Activated naive CD8-positive, alpha-beta T cell treated with anti-CD3 and anti-CD28 coated beads, Interleukin-2, amount 10 ng/mL, durations not matched to agents 7 days and 5 days (primary cell): ENCODE measurements at regions not wholly inside any gene's neighbourhood (a gene's known extent, or its start where the extent isn't known, plus 50 kb on each side); places are given as distances from the start of the nearest gene placed in this dataset.
A peak's percentile ranks its signal among the peaks of the same experiment; 100 is the strongest.
"Not testable (repeated sequence)": the region's sequence is repeated elsewhere in the genome, so short reads cannot be mapped to it uniquely, and the experiment has no call there.

Experiments
- ATAC-seq: fragments of 150-1000 bp; cut with Tn5 transposase; one replicate; pipeline ENCODE4 v1.10.0; 2021; ENCODE audit warnings: low read depth, moderate library complexity
- POLR2A ChIA-PET: fragments of 350-600 bp; sonication (Branson Sonifier 250); formaldehyde crosslinking; loops from one replicate; lab custom pipeline; 2021; ENCODE audit warnings: antibody characterized with exemption; lab: Charles Lee
- DNase-seq: peaks from one replicate; pipeline ENCODE4 v3.0.0; 2021
- H3K27ac Mint-ChIP-seq: one replicate; pipeline ENCODE4 v1.8.0; 2022; ENCODE audit warnings: mild to moderate bottlenecking, mixed read lengths
- H3K27me3 Mint-ChIP-seq: one replicate; pipeline ENCODE4 v1.8.0; 2022; ENCODE audit warnings: mild to moderate bottlenecking, moderate library complexity, mixed read lengths
- H3K36me3 Mint-ChIP-seq: one replicate; pipeline ENCODE4 v1.8.0; 2021; ENCODE audit warnings: mild to moderate bottlenecking, mixed read lengths
- H3K4me1 Mint-ChIP-seq: one replicate; pipeline ENCODE4 v1.8.0; 2021; ENCODE audit warnings: mixed read lengths
- H3K4me3 Mint-ChIP-seq: one replicate; pipeline ENCODE4 v1.8.0; 2022; ENCODE audit warnings: mild to moderate bottlenecking, moderate library complexity, mixed read lengths
- H3K9me3 Mint-ChIP-seq: one replicate; pipeline ENCODE4 v1.8.0; 2021; ENCODE audit warnings: mixed read lengths

DNA sequence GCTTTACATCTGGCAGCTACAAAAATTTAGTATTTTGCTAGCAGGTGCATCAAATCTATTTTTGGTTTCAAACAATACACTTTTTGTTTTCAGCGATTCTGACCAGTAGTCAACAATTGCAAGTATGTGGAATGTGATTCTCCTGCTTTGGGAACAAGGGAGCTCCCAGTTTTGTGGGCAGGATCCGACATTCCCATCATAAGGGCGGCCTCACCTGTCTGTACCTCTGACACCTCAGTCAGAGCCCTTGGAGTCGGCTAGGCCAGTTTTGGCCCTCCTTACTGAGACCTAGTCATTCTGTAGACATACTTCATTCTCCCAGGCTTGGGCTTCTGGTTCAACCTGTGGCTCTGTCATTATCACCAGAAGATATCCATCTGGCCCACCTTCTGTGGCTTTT, 269.0 kb upstream of the PLGLB2 start:
- H3K9me3 Mint-ChIP-seq, DNase-seq, H3K27me3 Mint-ChIP-seq, ATAC-seq, H3K4me3 Mint-ChIP-seq, POLR2A ChIA-PET, H3K27ac Mint-ChIP-seq: not testable (repeated sequence)
- peaks cover 26% of the 10 kb centered on the region for H3K4me1 Mint-ChIP-seq
- peaks cover 14% of the 10 kb centered on the region for H3K36me3 Mint-ChIP-seq

DNA sequence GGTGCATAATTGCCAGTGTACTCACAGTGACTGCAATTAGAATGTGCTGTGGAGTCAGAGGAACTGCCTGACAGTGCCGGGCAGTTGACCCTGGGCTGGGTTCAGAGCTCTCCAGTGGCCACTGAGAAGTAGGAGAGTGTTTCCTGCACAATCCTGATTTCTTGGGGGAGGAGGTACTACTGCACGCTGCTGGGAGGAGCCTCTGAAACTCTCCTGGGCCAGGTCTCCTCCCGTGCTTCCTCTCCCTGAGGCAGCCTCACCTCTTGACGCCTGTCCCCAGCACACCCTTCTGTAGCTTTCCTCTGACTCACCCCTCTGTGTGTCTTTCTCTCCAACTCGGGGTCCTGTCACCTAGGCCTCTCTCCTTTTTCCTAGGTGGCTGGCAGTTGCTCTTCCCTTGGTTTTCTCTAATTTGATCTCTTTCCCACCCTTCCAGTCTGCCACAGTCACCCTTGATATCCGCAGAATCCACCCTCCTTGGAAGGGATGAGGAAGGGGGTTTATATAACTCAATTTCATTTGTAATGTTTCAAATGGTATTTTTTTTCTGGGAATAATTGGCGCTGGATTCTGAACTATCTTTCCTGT, 264.7 kb upstream of the PLGLB2 start:
- POLR2A ChIA-PET, H3K27me3 Mint-ChIP-seq, DNase-seq, H3K9me3 Mint-ChIP-seq, H3K36me3 Mint-ChIP-seq: not testable (repeated sequence)
- Mint-ChIP-seq H3K4me3 (peak overlapping the region; percentile 22), H3K4me1 (peaks cover 19% of the 10 kb centered on the region), H3K27ac (peak overlapping the region; percentile 67)
- peak; percentile 65 for ATAC-seq

DNA sequence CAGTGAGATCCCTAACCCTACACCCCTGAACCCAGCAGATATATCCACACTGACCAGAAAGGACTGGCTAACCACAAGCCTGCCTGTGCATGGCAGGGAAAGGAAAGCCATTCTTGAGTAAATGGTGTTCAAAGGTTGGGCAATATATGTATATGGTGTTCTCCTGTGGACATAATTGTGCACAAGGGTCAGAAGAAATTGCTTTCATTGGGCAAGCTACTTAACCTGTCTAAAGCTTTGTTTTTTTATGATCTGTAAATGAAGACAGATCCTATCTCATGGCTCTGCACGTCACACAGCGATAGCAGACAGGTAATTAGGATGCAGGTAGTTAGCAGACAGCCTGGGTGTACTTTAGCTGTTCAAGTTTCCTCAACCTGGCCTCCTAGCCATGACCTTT, 263.5 kb upstream of the PLGLB2 start:
- H3K27me3 Mint-ChIP-seq, DNase-seq, POLR2A ChIA-PET, ATAC-seq, H3K9me3 Mint-ChIP-seq, H3K4me3 Mint-ChIP-seq, H3K36me3 Mint-ChIP-seq: not testable (repeated sequence)
- peak overlapping the region; percentile 48 for H3K27ac Mint-ChIP-seq
- H3K4me1 Mint-ChIP-seq = peaks cover 19% of the 10 kb centered on the region

DNA sequence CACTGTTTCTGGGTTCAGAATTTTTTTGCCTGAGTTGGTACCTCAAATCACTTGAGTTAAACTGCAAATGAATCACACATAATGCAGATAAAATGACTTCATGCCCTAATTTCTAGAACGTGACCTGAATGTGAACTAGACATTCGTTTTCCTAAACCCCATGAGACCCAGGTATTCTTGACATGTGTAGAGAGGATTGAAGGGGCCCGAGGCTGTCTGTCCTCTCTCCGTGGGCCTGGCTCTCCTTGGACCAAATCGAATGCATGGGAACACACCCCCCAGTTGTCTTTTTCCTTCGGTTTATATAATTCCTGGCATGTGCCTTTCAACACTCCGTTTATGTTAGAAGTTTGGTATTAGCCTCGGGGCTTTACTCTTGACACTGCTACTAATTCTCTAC, 262.4 kb upstream of the PLGLB2 start:
- H3K4me3 Mint-ChIP-seq, H3K27me3 Mint-ChIP-seq, POLR2A ChIA-PET, H3K27ac Mint-ChIP-seq, DNase-seq, H3K36me3 Mint-ChIP-seq, ATAC-seq, H3K9me3 Mint-ChIP-seq: not testable (repeated sequence)
- peaks cover 15% of the 10 kb centered on the region for H3K4me1 Mint-ChIP-seq

DNA sequence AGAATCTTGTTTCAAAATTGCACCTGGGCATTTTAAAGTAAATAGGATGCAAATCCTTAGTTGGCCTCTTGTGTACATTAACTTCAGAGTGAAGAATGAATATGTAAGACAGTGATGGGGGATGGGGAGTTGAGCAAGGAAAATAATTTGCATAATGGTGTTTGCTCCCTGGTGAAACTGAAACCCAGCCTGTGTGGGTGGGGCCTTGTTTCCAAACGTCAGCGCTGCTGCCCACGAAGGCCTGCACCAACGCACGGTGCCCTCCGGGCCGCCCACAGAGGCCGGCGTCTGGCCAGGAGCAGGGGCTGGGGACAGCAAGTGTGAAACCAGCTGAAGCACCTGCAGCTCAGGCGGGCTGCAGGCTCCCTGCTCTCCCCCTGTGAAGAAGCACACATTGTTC, 262.0 kb upstream of the PLGLB2 start:
- ATAC-seq = peak; percentile 89
- H3K27ac Mint-ChIP-seq, POLR2A ChIA-PET, H3K36me3 Mint-ChIP-seq, DNase-seq, H3K27me3 Mint-ChIP-seq, H3K9me3 Mint-ChIP-seq, H3K4me3 Mint-ChIP-seq: not testable (repeated sequence)
- peaks cover 15% of the 10 kb centered on the region for H3K4me1 Mint-ChIP-seq

DNA sequence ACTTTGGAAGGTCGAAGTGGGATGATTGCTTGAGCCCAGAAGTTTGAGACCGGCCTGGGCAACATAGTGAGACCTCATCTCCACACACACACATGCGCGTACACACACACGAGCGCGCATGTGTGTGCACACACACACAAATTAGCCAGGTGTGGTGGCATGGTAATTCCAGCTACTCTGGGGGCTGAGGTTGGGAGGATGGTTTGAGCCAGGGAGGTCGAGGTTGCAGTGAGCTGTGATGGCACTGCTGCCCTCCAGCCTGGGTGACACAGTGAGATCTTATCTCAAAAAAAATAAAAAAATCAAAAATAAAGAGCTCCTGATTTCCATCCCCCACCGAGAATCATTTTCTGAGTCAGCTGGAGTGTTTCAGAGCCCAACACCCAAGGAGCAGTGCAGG, 261.5 kb upstream of the PLGLB2 start:
- POLR2A ChIA-PET, H3K27me3 Mint-ChIP-seq, H3K9me3 Mint-ChIP-seq, H3K36me3 Mint-ChIP-seq: not testable (repeated sequence)
- H3K4me3 Mint-ChIP-seq = peak overlapping the region; percentile 57
- ATAC-seq = peak; percentile 9
- peak overlapping the region; percentile 87 for H3K27ac Mint-ChIP-seq
- H3K4me1 Mint-ChIP-seq = peaks cover 15% of the 10 kb centered on the region
- peak; percentile 44 for DNase-seq

DNA sequence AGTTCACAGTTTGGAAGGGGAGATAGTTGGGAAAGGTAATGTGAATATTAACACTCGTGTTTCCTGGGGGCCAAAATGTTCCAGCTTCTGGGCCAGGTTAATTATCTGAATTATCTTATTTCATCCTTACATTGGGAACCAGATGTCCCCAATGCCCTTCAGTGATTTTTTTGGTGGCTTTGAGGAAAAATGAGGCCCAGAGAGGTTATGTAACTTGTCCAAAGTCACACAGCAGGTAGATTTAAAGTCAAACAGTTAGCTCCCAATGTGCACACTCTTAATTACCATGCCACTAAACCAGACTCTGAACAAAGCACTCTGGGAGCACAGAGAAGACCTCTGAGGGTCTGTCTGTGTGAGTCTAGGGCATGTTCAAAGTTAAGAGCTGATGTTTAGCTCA, 259.9 kb upstream of the PLGLB2 start:
- H3K4me1 Mint-ChIP-seq, ATAC-seq, H3K36me3 Mint-ChIP-seq, DNase-seq, H3K27ac Mint-ChIP-seq, H3K4me3 Mint-ChIP-seq, POLR2A ChIA-PET, H3K9me3 Mint-ChIP-seq, H3K27me3 Mint-ChIP-seq: not testable (repeated sequence)

DNA sequence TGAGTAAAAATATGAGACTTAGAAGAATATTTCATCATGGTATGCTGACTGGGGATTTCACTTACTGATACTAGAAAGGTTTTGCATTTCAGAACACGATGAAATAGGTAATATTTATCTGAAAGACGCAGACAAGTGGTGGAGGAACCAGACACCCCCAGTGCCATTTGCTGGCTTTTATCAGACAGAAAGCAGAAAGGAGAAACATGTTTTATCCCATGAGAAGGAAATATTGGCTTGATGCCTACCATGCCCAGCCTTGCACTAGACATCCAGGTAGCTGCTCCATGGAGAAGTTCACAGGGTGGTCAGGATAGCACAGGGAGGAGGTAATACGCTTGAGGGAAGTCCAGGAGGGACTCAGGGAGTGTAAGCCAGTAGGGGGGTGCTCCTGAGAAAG, 258.9 kb upstream of the PLGLB2 start:
- H3K9me3 Mint-ChIP-seq, DNase-seq, ATAC-seq, POLR2A ChIA-PET, H3K4me3 Mint-ChIP-seq, H3K27me3 Mint-ChIP-seq, H3K36me3 Mint-ChIP-seq, H3K4me1 Mint-ChIP-seq, H3K27ac Mint-ChIP-seq: not testable (repeated sequence)

DNA sequence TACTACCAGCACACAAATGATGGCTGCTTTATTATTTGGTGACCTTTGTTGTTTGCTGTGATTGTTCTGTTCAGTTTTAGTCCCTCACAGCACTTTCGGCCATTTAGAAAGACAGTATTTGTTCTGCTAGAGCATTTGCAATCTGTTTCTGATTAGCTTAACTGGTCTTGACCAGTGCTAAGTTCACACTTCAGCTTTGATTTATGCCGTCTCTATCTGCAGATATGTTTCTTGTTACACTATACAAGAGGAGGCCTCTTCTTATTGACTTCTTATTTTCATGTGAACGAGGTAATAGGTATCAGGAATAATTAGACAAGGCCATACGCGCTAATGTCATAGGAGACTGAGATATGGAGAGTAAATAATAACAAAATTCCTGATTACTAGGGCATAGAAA, 253.0 kb upstream of the PLGLB2 start:
- ATAC-seq, H3K27ac Mint-ChIP-seq, H3K27me3 Mint-ChIP-seq, DNase-seq, H3K9me3 Mint-ChIP-seq, H3K4me1 Mint-ChIP-seq, H3K36me3 Mint-ChIP-seq, H3K4me3 Mint-ChIP-seq, POLR2A ChIA-PET: not testable (repeated sequence)

DNA sequence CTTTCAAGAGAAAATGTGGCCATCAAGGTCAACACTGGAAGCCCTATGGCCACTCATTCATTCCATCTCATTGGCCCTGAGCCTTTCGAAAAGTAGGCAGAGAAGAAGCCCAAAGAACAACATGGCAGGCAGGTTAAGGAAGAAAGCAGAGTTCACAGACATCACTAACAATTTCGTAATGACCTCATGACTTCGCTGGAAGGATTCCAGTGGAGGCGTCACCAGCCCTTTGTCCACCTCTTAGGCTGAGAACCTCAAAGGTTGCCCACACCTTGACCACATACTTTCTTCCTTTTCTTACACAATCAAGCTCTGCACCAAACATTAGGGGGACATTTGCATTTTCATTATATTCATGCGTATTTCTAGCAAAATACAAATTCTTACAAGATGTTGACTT, 252.4 kb upstream of the PLGLB2 start:
- H3K36me3 Mint-ChIP-seq, H3K9me3 Mint-ChIP-seq, H3K4me3 Mint-ChIP-seq, ATAC-seq, H3K27ac Mint-ChIP-seq, POLR2A ChIA-PET, H3K4me1 Mint-ChIP-seq, H3K27me3 Mint-ChIP-seq, DNase-seq: not testable (repeated sequence)

DNA sequence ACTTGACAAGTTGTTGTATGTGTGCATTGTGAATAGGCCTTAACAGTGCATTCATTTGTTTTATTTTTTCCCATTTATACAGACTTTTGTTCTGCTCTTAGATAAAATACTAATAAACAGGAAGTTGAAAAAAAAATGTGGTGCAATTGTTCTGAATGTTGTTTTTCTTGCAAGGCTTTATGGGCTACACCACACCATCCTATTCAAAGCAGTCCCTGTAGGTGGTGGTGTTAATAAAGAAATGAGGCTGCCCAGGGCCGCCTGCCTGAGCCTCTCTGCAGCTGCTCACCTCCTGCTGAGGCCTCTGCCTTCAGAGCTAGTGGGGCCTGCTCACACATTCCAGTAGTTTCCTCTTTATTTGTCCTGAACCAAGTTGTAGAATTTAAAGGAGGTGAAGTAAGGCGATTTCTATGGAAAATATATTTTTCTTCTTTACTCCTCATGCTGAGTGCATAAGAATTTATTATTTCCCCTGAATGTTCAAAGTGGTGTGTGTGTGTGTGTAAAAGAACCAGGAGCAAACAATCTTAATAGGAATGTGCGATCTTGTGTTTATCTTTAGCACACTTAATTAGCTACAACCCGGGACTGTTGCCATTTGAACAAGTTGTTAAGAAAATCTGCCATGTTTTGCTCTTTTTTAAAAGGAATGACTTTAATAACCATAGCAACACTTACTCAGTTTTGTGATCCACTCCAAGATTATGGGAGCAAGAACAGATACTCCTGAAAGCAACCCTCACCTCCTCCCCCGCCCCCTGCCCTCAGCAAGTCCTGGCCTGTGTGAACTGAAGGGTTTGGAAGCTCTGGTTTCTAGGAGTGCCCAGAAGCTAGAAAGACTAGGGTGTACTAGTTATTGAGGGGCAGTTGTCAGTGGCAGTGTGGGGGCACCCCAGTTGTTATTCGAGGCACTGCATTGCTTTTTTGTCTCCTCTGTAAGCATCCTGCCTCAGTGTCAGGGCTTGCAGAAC, 251.6 kb upstream of the PLGLB2 start:
- H3K36me3 Mint-ChIP-seq, H3K9me3 Mint-ChIP-seq, H3K27ac Mint-ChIP-seq, H3K4me1 Mint-ChIP-seq, DNase-seq, H3K4me3 Mint-ChIP-seq, H3K27me3 Mint-ChIP-seq, POLR2A ChIA-PET: not testable (repeated sequence)
- peak; percentile 88 for ATAC-seq

DNA sequence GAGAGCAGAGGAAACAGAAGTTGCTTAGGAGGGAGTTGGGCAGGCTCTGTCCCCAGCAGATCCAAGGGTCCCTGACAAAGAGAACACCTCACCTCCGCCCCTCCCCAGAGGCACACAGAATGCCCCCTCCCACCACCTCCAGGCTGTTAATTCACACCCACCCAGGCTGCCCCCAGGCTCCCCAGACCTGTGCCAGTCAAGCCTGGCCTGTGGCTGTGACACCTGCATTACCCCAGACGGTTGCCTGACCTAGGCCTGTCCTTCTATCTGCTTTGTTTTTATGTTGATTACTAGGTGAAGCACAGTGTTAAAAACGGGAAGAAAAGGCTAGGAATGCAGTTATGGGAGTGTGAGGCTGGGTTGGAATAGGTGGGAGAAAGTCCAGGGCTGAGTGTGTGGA, 250.8 kb upstream of the PLGLB2 start:
- H3K27me3 Mint-ChIP-seq, POLR2A ChIA-PET, H3K9me3 Mint-ChIP-seq, H3K4me1 Mint-ChIP-seq, H3K27ac Mint-ChIP-seq, ATAC-seq, DNase-seq, H3K4me3 Mint-ChIP-seq, H3K36me3 Mint-ChIP-seq: not testable (repeated sequence)

DNA sequence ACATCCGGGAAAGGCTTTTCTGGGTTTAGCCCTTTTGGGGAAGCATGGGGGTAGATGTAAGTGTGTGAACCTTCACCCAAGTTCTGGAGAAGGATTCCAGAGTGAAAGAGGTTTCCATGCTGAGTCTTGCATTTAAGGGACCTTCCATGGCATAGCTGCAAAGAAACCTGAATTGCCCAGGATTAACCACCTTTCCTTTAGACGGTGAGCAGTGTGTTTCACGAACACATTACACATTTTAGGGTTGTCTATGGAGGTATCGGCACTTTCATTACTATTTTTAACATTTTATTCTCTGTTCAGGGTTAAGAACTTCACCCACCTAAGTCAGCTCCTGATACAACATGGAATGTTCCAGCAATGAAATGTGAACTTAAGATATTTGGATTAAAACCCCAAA, 250.2 kb upstream of the PLGLB2 start:
- POLR2A ChIA-PET, H3K4me3 Mint-ChIP-seq, DNase-seq, H3K27ac Mint-ChIP-seq, H3K9me3 Mint-ChIP-seq, ATAC-seq, H3K36me3 Mint-ChIP-seq, H3K4me1 Mint-ChIP-seq, H3K27me3 Mint-ChIP-seq: not testable (repeated sequence)
